GM10266 (cell line): ENCODE measurements at regions not wholly inside any gene's neighbourhood (a gene's known extent, or its start where the extent isn't known, plus 50 kb on each side); places are given as distances from the start of the nearest gene placed in this dataset.
"Not testable (repeated sequence)": the region's sequence is repeated elsewhere in the genome, so short reads cannot be mapped to it uniquely, and the experiment has no call there.

ENCODE experiments used
- DNase-seq: peaks from one replicate; pipeline ENCODE4 v3.0.0; 2012; ENCODE audit errors: extremely low spot score
- CTCF ChIP-seq: IDR thresholded peaks from 2 replicates; pipeline ENCODE4 v1.5.1; 2012; ENCODE audit warnings: mild to moderate bottlenecking, low read depth; ENCODE audit not compliant: control insufficient read depth, insufficient read depth; ENCODE audit errors: missing control alignments

DNA sequence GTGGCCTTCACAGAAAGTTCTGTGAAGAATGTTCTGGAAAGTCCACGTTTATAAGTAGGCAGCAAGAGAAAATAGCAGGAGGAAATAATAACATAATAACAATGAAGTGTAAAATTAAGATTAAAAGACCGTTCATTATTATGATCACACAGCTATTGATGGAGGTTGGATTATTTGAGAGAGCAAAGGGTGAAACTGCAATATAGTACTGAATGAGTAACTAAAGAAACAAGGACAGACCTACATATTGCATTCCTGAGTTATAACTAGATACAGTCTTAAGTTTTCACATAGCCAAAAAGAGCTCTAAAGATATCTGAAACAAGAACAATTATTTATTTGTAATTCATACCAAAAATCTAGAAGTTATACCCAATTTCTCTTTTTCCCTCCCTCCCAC, 122.9 kb upstream of the TMEM164 start:
- no peak for TF ChIP-seq CTCF
- DNase-seq = no peak

- TF ChIP-seq CTCF = no peak
- peak; percentile 53 for DNase-seq
Observed at GRCh38 chrX:109880629-109881028, 122.3 kb upstream of the TMEM164 start.

DNA sequence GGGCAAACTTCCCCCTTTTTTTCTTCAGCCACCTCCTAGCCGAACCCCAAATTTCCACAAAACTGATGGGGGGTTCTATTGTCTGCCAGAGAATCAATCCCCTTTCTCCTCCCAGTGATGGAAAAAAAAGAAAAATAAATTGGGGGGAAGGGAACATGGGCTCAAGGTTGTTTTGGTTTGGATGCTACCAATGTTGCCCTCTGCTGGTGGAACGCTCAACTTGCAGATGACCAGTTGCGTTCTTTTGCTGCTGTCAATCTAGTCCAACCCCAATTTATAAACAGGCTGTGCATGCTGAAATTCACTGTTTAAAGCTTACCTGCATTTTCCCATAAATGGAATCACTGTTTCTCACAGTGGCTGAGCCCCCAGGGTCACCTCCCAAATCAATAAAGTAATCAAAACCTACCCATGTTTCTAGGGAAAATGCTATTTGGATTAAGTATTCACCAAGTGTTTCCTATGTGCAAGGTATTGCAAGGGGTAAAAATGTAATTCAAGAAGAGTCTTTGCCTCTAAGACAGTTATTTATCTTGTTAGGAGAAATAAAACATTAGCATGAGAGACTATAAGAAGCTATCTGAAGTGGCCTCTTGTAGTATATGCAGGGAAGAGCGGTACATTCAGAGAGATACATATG, 116.7 kb upstream of the TMEM164 start:
- TF ChIP-seq CTCF = peak; percentile 70
- no peak for DNase-seq

DNA sequence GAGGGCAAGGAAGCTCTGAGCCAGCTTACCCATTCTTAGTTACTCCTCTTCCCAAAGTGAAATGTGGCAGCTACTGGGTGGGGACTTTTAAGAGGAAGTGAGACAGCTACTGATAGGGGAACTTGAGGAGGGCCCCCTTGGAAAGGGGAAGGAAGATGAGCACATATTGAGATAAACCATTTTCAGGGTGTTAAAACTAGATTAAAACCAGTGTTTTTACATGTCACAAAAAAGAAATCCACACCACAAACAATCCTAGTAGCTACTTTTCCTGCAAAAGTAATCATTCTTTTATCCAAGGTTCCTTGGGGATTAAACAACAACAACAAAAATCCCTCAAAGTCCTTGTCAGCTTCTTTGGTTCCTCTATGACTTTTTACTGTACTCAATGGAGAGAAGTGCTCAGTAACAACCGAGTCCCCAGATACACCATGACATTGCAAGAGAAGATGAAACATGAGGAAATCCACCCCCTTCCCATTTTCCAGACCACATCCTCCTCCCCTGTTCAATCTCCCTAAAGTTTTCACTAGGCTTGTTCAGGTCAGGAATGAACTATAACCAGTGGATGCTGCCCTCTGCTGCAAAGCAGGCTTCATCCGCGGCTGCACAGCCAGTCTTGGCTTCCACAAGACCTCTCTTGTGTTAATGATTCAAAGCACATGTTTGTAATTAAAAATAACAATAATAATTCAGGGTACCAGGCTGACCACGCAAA, 113.5 kb upstream of the TMEM164 start:
- no peak for DNase-seq

GRCh38 chrX:109890300-109890699, 112.6 kb upstream of the TMEM164 start:
- no peak for TF ChIP-seq CTCF

More for the DNA sequence above, 113.5 kb upstream of the TMEM164 start:
- no peak for TF ChIP-seq CTCF

DNA sequence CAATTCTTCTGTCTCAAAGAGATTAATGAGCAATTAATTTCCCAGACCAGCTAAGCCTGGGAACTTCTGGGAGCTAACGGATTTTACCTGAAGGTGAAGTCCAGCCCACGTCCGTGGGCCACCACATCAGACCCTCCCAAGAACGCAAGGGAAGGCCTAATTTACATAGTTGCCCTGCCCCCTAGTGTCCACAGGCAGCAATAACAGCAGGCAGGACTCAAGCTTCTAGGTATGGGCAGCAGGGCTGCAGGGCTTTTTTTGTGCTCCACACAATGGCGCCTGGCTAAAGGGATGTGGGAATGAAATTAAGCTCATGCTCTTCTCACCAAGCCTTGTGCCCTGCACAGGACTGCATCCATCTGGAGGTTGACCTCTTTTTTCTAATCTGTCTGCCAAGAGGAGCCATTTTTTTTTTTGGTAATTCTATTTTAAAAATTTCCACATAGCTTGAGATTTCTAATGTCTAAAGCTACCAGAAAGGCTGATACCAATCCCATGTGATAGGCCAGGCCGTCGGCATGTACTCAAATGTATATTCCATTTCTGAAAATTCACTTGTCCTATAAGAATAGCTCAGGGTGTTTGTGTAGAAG, 111.9 kb upstream of the TMEM164 start:
- peak; percentile 48 for DNase-seq
- TF ChIP-seq CTCF = peak; percentile 79

More at GRCh38 chrX:109890300-109890699, 112.6 kb upstream of the TMEM164 start:
- DNase-seq = no peak

GRCh38 chrX:109896024-109896423, 106.9 kb upstream of the TMEM164 start:
- not testable (repeated sequence) for DNase-seq
